A673 (cell line): ENCODE measurements at regions not wholly inside any gene's neighbourhood (a gene's known extent, or its start where the extent isn't known, plus 50 kb on each side); places are given as distances from the start of the nearest gene placed in this dataset.
"Not testable (repeated sequence)": the region's sequence is repeated elsewhere in the genome, so short reads cannot be mapped to it uniquely, and the experiment has no call there.

Source experiments
- BruUV-seq: library from RNA; stranded (reverse); fragments of 400-500 nt; replicated peaks from 2 replicates; lab custom pipeline; 2021; lab: Mats Ljungman, UMichigan
- CTCF ChIA-PET: fragments of 300-600 bp; sonication (Branson Sonifier 250); formaldehyde crosslinking; loops from one replicate; lab custom pipeline; 2022; ENCODE audit warnings: antibody characterized with exemption; lab: Charles Lee
- POLR2A ChIA-PET: fragments of 300-600 bp; sonication (Branson Sonifier 250); formaldehyde crosslinking; loops from one replicate; lab custom pipeline; 2022; ENCODE audit warnings: antibody characterized with exemption; ENCODE audit not compliant: low non-redundant PET; lab: Charles Lee
- DNase-seq: peaks from one replicate; pipeline ENCODE4 v3.0.0-alpha.2; 2015; ENCODE audit warnings: low spot score
- H3K27ac ChIP-seq: fragments of 200-600 bp; sonication (generic); 2 replicates; pipeline ENCODE4 v1.5.1; 2016; ENCODE audit warnings: mixed run types, low read depth, mild to moderate bottlenecking, mixed read lengths, antibody characterized with exemption, low read length; ENCODE audit not compliant: poor library complexity, severe bottlenecking
- H3K27me3 ChIP-seq: fragments of 200-600 bp; sonication (generic); replicated peaks from 2 replicates; pipeline ENCODE4 v1.6.1; 2017; ENCODE audit warnings: mixed run types, low read depth, mild to moderate bottlenecking, mixed read lengths, antibody characterized with exemption, low read length; ENCODE audit not compliant: insufficient read depth, poor library complexity
- H3K36me3 ChIP-seq: fragments of 200-600 bp; sonication (generic); 2 replicates; pipeline ENCODE4 v1.6.1; 2016; ENCODE audit warnings: mixed run types, mild to moderate bottlenecking, mixed read lengths, antibody characterized with exemption, low read length; ENCODE audit not compliant: insufficient read depth, poor library complexity, severe bottlenecking
- H3K4me1 ChIP-seq: fragments of 200-600 bp; sonication (generic); 2 replicates; pipeline ENCODE4 v1.6.1; 2017; ENCODE audit warnings: mixed run types, mild to moderate bottlenecking, mixed read lengths, antibody characterized with exemption, low read length; ENCODE audit not compliant: insufficient read depth, poor library complexity, severe bottlenecking
- H3K4me3 ChIP-seq: fragments of 200-600 bp; sonication (generic); 2 replicates; pipeline ENCODE4 v1.5.1; 2016; ENCODE audit warnings: low read depth, mixed run types, mild to moderate bottlenecking, mixed read lengths, low read length; ENCODE audit not compliant: poor library complexity, severe bottlenecking
- H3K9me3 ChIP-seq: fragments of 200-600 bp; sonication (generic); 2 replicates; pipeline ENCODE4 v1.6.1; 2016; ENCODE audit warnings: mixed run types, low read depth, mild to moderate bottlenecking, mixed read lengths, antibody characterized with exemption, low read length; ENCODE audit not compliant: poor library complexity, severe bottlenecking
- CTCF ChIP-seq: fragments of 300-800, 200-600 bp; sonication (generic); conservative IDR thresholded peaks from 2 replicates; pipeline ENCODE4 v1.5.1; 2017; ENCODE audit warnings: low read depth, mild to moderate bottlenecking, antibody characterized with exemption, low read length, moderate library complexity, mixed read lengths
- EZH2 ChIP-seq: fragments of 200-600 bp; sonication (generic); IDR thresholded peaks from 2 replicates; pipeline ENCODE4 v1.6.1; 2017; ENCODE audit warnings: borderline replicate concordance, low read depth, mild to moderate bottlenecking, mixed read lengths, antibody characterized with exemption, low read length; ENCODE audit not compliant: poor library complexity, severe bottlenecking
- intact Hi-C: fragments of 100-400 bp; cut with micrococcal nuclease; formaldehyde crosslinking; loops from one replicate; pipeline ENCODE4 v1.10.0; 2022; ENCODE audit not compliant: unreplicated experiment

- Histone ChIP-seq H3K27ac (no peak overlapping the region), H3K9me3 (peaks cover 30% of the 10 kb centered on the region), H3K27me3 (no peaks in the 10 kb centered on the region), H3K4me1 (no peaks in the 10 kb centered on the region), H3K36me3 (no peaks in the 10 kb centered on the region), H3K4me3 (no peak overlapping the region)
- DNase-seq, result no peak
- intact Hi-C loops, result no loop called here
- TF ChIP-seq EZH2 (no peak), CTCF (no peak)
- ChIA-PET POLR2A (no interaction called here), CTCF (no interaction called here)
- no TSS peak for BruUV-seq
Measured at GRCh38 chr6:76165471-76166221, 93.2 kb upstream of the IMPG1 start.

GRCh38 chr6:76162811-76163210, 90.3 kb upstream of the IMPG1 start:
- no TSS peak for BruUV-seq
- ChIA-PET CTCF (no interaction called here), POLR2A (no interaction called here)
- Histone ChIP-seq H3K27ac (no peak overlapping the region), H3K4me3 (no peak overlapping the region), H3K9me3 (peaks cover 37% of the 10 kb centered on the region), H3K36me3 (no peaks in the 10 kb centered on the region), H3K27me3 (no peaks in the 10 kb centered on the region), H3K4me1 (no peaks in the 10 kb centered on the region)
- TF ChIP-seq EZH2 (no peak), CTCF (no peak)
- DNase-seq, result no peak
- intact Hi-C loops, result no loop called here

GRCh38 chr6:76157800-76158199, 85.3 kb upstream of the IMPG1 start:
- BruUV-seq, POLR2A ChIA-PET: not testable (repeated sequence)

GRCh38 chr6:76135481-76135880, 63.0 kb upstream of the IMPG1 start:
- Histone ChIP-seq H3K4me1 (no peaks in the 10 kb centered on the region), H3K4me3 (no peak overlapping the region), H3K36me3 (no peaks in the 10 kb centered on the region), H3K27ac (no peak overlapping the region), H3K27me3 (no peaks in the 10 kb centered on the region), H3K9me3 (no peaks in the 10 kb centered on the region)
- intact Hi-C loops, result no loop called here
- DNase-seq, result no peak
- TF ChIP-seq CTCF (no peak), EZH2 (no peak)
- CTCF ChIA-PET, result no interaction called here
- no TSS peak for BruUV-seq
- POLR2A ChIA-PET, result no interaction called here

More at GRCh38 chr6:76157800-76158199, 85.3 kb upstream of the IMPG1 start:
- intact Hi-C loops, CTCF ChIA-PET, DNase-seq, H3K27ac ChIP-seq, H3K4me3 ChIP-seq, H3K4me1 ChIP-seq, H3K27me3 ChIP-seq, H3K36me3 ChIP-seq: not testable (repeated sequence)
- peaks cover 24% of the 10 kb centered on the region for H3K9me3 ChIP-seq
